ENCODE measurements at regions not wholly inside any gene's neighbourhood (a gene's known extent, or its start where the extent isn't known, plus 50 kb on each side); places are given as distances from the start of the nearest gene placed in this dataset.
A peak's percentile ranks its signal among the peaks of the same experiment; 100 is the strongest.

- intact Hi-C loops (cut with DNase I): no loop called here
- peak in 2 of 6 donors; percentile 14 to 48 for DNase-seq
Measured at GRCh38 chr17:77510133-77510796, 369.5 kb downstream of the SEC14L1 start.

GRCh38 chr17:77511514-77512061 lies 370.8 kb downstream of the SEC14L1 start:
- intact Hi-C loops (cut with DNase I): no loop called here
- no peak overlapping the region for H3K4me3 ChIP-seq
- ATAC-seq (no peak), FAIRE-seq (no peak), DNase-seq (no peak)
- WGBS, 2 donors: 42 to 53% methylated on average over 1 of the region's 1 CpG
- no peak for TF ChIP-seq CTCF (IDR thresholded peaks at IDR 0.05)
- no peaks in the 10 kb centered on the region for H3K36me3 ChIP-seq
- H3K9me3 ChIP-seq: peaks cover 0 to 3% (median 0%) of the 10 kb centered on the region in 4 donors
- no peak overlapping the region for H3K27ac ChIP-seq
- no peaks in the 10 kb centered on the region for H3K27me3 ChIP-seq
- no peaks in the 10 kb centered on the region for H3K4me1 ChIP-seq

More at GRCh38 chr17:77510133-77510796, 369.5 kb downstream of the SEC14L1 start:
- no peak overlapping the region for H3K27ac ChIP-seq
- no peaks in the 10 kb centered on the region for H3K27me3 ChIP-seq
- 78 to 80% methylated on average over 8 of the region's 8 CpGs for WGBS, 2 donors
- no peak for TF ChIP-seq CTCF (IDR thresholded peaks at IDR 0.05)
- ATAC-seq (no peak), FAIRE-seq (no peak)
- H3K36me3 ChIP-seq: no peaks in the 10 kb centered on the region
- no peak overlapping the region for H3K4me3 ChIP-seq
- no peaks in the 10 kb centered on the region for H3K4me1 ChIP-seq
- H3K9me3 ChIP-seq: peaks cover 0 to 3% (median 0%) of the 10 kb centered on the region in 4 donors

GRCh38 chr17:77512062-77512946 lies 371.5 kb downstream of the SEC14L1 start:
- Histone ChIP-seq H3K27me3 (no peaks in the 10 kb centered on the region), H3K4me3 (no peak overlapping the region), H3K27ac (no peak overlapping the region), H3K4me1 (no peaks in the 10 kb centered on the region), H3K9me3 (peaks cover 0 to 3% (median 0%) of the 10 kb centered on the region in 4 donors), H3K36me3 (no peaks in the 10 kb centered on the region)
- intact Hi-C loops (cut with DNase I): no loop called here
- ATAC-seq: no peak
- WGBS, 2 donors: 61 to 70% methylated on average over 6 of the region's 6 CpGs
- TF ChIP-seq CTCF (IDR thresholded peaks at IDR 0.05): no peak
- DNase-seq: peak in 1 of 6 donors; percentile 0
- FAIRE-seq: no peak

GRCh38 chr17:77513045-77513444 lies 372.3 kb downstream of the SEC14L1 start:
- FAIRE-seq (no peak), ATAC-seq (no peak), DNase-seq (no peak)
- Histone ChIP-seq H3K27me3 (no peaks in the 10 kb centered on the region), H3K9me3 (peaks cover 0 to 3% (median 0%) of the 10 kb centered on the region in 4 donors), H3K36me3 (no peaks in the 10 kb centered on the region), H3K4me3 (no peak overlapping the region), H3K27ac (no peak overlapping the region), H3K4me1 (no peaks in the 10 kb centered on the region)
- WGBS, 2 donors: 69 to 83% methylated on average over 3 of the region's 3 CpGs
- no peak for TF ChIP-seq CTCF (IDR thresholded peaks at IDR 0.05)
- intact Hi-C loops (cut with DNase I): no loop called here

Data from pancreas (tissue), 10 donors.